ENCODE measurements at regions not wholly inside any gene's neighbourhood (a gene's known extent, or its start where the extent isn't known, plus 50 kb on each side); places are given as distances from the start of the nearest gene placed in this dataset.

GRCh38 chr10:131748831-131749766 is 151.7 kb upstream of the PPP2R2D start:
- ATAC-seq (ENCODE audit: poor library complexity) = no peak
- no peak for DNase-seq
- ChIA-PET POLR2A (no interaction called here), CTCF (no interaction called here)
- Histone ChIP-seq H3K36me3 (ENCODE audit: insufficient read depth, low read length) (no peaks in the 10 kb centered on the region), H3K27ac (ENCODE audit: low read depth in 1 of 2, low read length in 2 of 2) (no peak overlapping the region), H3K27me3 (ENCODE audit: control insufficient read depth in 1 of 2, insufficient read depth in 2 of 2, low read length in 2 of 2) (peaks cover 2 to 5% of the 10 kb centered on the region in 2 experiments), H3K4me3 (ENCODE audit: low read length) (no peak overlapping the region), H3K9me3 (ENCODE audit: control insufficient read depth in 1 of 2, insufficient read depth in 1 of 2, low read length in 2 of 2) (peaks cover 0 to 17% of the 10 kb centered on the region in 2 experiments), H3K4me1 (ENCODE audit: insufficient read depth, low read length) (no peaks in the 10 kb centered on the region)
- Mint-ChIP-seq H3K4me1 (ENCODE audit: low read depth) (no peaks in the 10 kb centered on the region), H3K4me3 (no peak overlapping the region), H3K27ac (no peak overlapping the region), H3K9me3 (no peaks in the 10 kb centered on the region), H3K27me3 (peaks cover 34% of the 10 kb centered on the region), H3K36me3 (ENCODE audit: low read depth) (no peaks in the 10 kb centered on the region)
- intact Hi-C loops (cut with DNase I, micrococcal nuclease) = no loop called here
- no peak for TF ChIP-seq CTCF (IDR thresholded peaks at IDR 0.05)

GRCh38 chr10:131749767-131750142 is 151.1 kb upstream of the PPP2R2D start:
- Mint-ChIP-seq H3K4me1 (ENCODE audit: low read depth) (no peaks in the 10 kb centered on the region), H3K36me3 (ENCODE audit: low read depth) (no peaks in the 10 kb centered on the region), H3K9me3 (no peaks in the 10 kb centered on the region), H3K27me3 (peaks cover 28% of the 10 kb centered on the region), H3K27ac (no peak overlapping the region), H3K4me3 (no peak overlapping the region)
- ChIA-PET POLR2A (no interaction called here), CTCF (no interaction called here)
- H3K27ac ChIP-seq (ENCODE audit: low read depth in 1 of 2, low read length in 2 of 2) = no peak overlapping the region
- H3K27me3 ChIP-seq (ENCODE audit: control insufficient read depth in 1 of 2, insufficient read depth in 2 of 2, low read length in 2 of 2) = peaks cover 2 to 3% of the 10 kb centered on the region in 2 experiments
- intact Hi-C loops (cut with DNase I, micrococcal nuclease) = no loop called here
- H3K4me1 ChIP-seq (ENCODE audit: insufficient read depth, low read length) = no peaks in the 10 kb centered on the region
- TF ChIP-seq CTCF (IDR thresholded peaks at IDR 0.05) = no peak
- DNase-seq (no peak), ATAC-seq (ENCODE audit: poor library complexity) (no peak)
- H3K9me3 ChIP-seq (ENCODE audit: control insufficient read depth in 1 of 2, insufficient read depth in 1 of 2, low read length in 2 of 2) = peaks cover 0 to 13% of the 10 kb centered on the region in 2 experiments
- H3K36me3 ChIP-seq (ENCODE audit: insufficient read depth, low read length) = no peaks in the 10 kb centered on the region
- H3K4me3 ChIP-seq (ENCODE audit: low read length) = no peak overlapping the region

- no peak for ATAC-seq (ENCODE audit: poor library complexity)
- H3K4me1 ChIP-seq (ENCODE audit: insufficient read depth, low read length) = no peaks in the 10 kb centered on the region
- no peaks in the 10 kb centered on the region for H3K9me3 Mint-ChIP-seq
- peaks cover 22% of the 10 kb centered on the region for H3K27me3 Mint-ChIP-seq
- TF ChIP-seq CTCF (IDR thresholded peaks at IDR 0.05) = no peak
- peaks cover 0 to 13% of the 10 kb centered on the region in 2 experiments for H3K9me3 ChIP-seq (ENCODE audit: control insufficient read depth in 1 of 2, insufficient read depth in 1 of 2, low read length in 2 of 2)
- no peak for DNase-seq
- no peak overlapping the region for H3K27ac Mint-ChIP-seq
- peaks cover 0 to 2% of the 10 kb centered on the region in 2 experiments for H3K27me3 ChIP-seq (ENCODE audit: control insufficient read depth in 1 of 2, insufficient read depth in 2 of 2, low read length in 2 of 2)
- intact Hi-C loops (cut with DNase I, micrococcal nuclease) = no loop called here
- ChIA-PET CTCF (no interaction called here), POLR2A (no interaction called here)
- H3K36me3 Mint-ChIP-seq (ENCODE audit: low read depth) = no peaks in the 10 kb centered on the region
- H3K27ac ChIP-seq (ENCODE audit: low read depth in 1 of 2, low read length in 2 of 2) = no peak overlapping the region
- no peak overlapping the region for H3K4me3 ChIP-seq (ENCODE audit: low read length)
- H3K36me3 ChIP-seq (ENCODE audit: insufficient read depth, low read length) = no peaks in the 10 kb centered on the region
- no peaks in the 10 kb centered on the region for H3K4me1 Mint-ChIP-seq (ENCODE audit: low read depth)
- H3K4me3 Mint-ChIP-seq = no peak overlapping the region
These were observed 150.5 kb upstream of the PPP2R2D start for GRCh38 chr10:131750171-131750895.
